HepG2 (cell line): ENCODE measurements at regions not wholly inside any gene's neighbourhood (a gene's known extent, or its start where the extent isn't known, plus 50 kb on each side); places are given as distances from the start of the nearest gene placed in this dataset.

Source experiments
- ATAC-seq: fragments of 200-7000 bp; cut with Tn5 transposase; 3 replicates; pipeline ENCODE4 v1.9.1; 2020; ENCODE audit warnings: mild to moderate bottlenecking, moderate library complexity
- BruUV-seq: library from RNA; stranded (reverse); fragments of 400-500 nt; replicated peaks from 2 replicates; lab custom pipeline; 2021; lab: Mats Ljungman, UMichigan
- CTCF ChIA-PET: fragments of 300-600 bp; formaldehyde crosslinking; extraction: SDS; loops from one replicate; lab custom pipeline; 2021; ENCODE audit warnings: low total read pairs, inconsistent platforms, low intra/inter-chr PET ratio; lab: Yijun Ruan, JAX
- POLR2A ChIA-PET: fragments of 350-600 bp; sonication (Branson Sonifier 250); formaldehyde crosslinking; loops from one replicate; lab custom pipeline; 2020; ENCODE audit warnings: antibody characterized with exemption, inconsistent platforms; lab: Yijun Ruan, JAX
- DNase-seq: peaks from one replicate; pipeline ENCODE4 v3.0.0-alpha.2; 2015; ENCODE audit warnings: low spot score
- FAIRE-seq: peaks from 3 replicates; lab custom pipeline; 2011; peaks lifted over from hg19 to GRCh38; lab: Jason Lieb, UNC
- H2AFZ ChIP-seq: one replicate; pipeline ENCODE4 v1.6.1; 2011; ENCODE audit warnings: low read length, inconsistent platforms
- H3K27ac ChIP-seq: fragments of 300-600 bp; 3 replicates; pipeline ENCODE4 v1.8.0; 2011; ENCODE audit warnings: mixed run types, mild to moderate bottlenecking, mixed read lengths, low read length, inconsistent platforms; ENCODE audit not compliant: insufficient read depth; ENCODE audit errors: extremely low read length
- H3K27me3 ChIP-seq, 2 experiments: fragments of 200-600 bp in 1 of 2; 2 replicates in 1 of 2; 3 replicates in 1 of 2; pipeline versions ENCODE4 v1.6.0 to v1.8.0; 2011; ENCODE audit warnings: low read length in 2 of 2, mild to moderate bottlenecking in 2 of 2, moderate library complexity in 2 of 2, inconsistent platforms in 1 of 2; ENCODE audit not compliant: insufficient read depth in 2 of 2, control insufficient read depth in 1 of 2
- H3K36me3 ChIP-seq, 2 experiments: fragments of 200-600 bp in 1 of 2; replicated peaks in 1 of 2; 2 replicates in 1 of 2; 3 replicates in 1 of 2; pipeline versions ENCODE4 v1.5.1 to v1.8.0; 2011; ENCODE audit warnings: low read length in 2 of 2, inconsistent platforms in 1 of 2; ENCODE audit not compliant: insufficient read depth in 2 of 2, control insufficient read depth in 1 of 2
- H3K4me1 ChIP-seq: 2 replicates; pipeline ENCODE4 v1.5.1; 2012; ENCODE audit warnings: low read length, inconsistent platforms; ENCODE audit not compliant: insufficient read depth
- H3K4me2 ChIP-seq: 2 replicates; pipeline ENCODE4 v1.6.0; 2011; ENCODE audit warnings: low read depth, low read length, inconsistent platforms
- H3K4me3 ChIP-seq, 3 experiments: fragments of 200-600 bp in 1 of 3; sonication (generic), shearing (Covaris generic) in 1 of 3; replicated peaks in 1 of 3; 2 replicates each; pipeline ENCODE4 v1.5.1; 2011 to 2016; ENCODE audit warnings: low read length in 3 of 3, inconsistent platforms in 2 of 3, low read depth in 2 of 3, mild to moderate bottlenecking in 2 of 3, control low read depth in 1 of 3, mixed read lengths in 1 of 3; ENCODE audit not compliant: insufficient read depth in 1 of 3
- H3K79me2 ChIP-seq: one replicate; pipeline ENCODE4 v1.6.1; 2011; ENCODE audit warnings: low read length, inconsistent platforms; ENCODE audit not compliant: insufficient read depth
- H3K9ac ChIP-seq: 2 replicates; pipeline ENCODE4 v1.6.0; 2011; ENCODE audit warnings: mild to moderate bottlenecking, low read depth, low read length, inconsistent platforms; ENCODE audit not compliant: insufficient read depth
- H3K9me3 ChIP-seq: 2 replicates; pipeline ENCODE4 v1.5.1; 2012; ENCODE audit warnings: mild to moderate bottlenecking, low read length
- H4K20me1 ChIP-seq: 2 replicates; pipeline ENCODE4 v1.6.0; 2011; ENCODE audit warnings: inconsistent platforms, mild to moderate bottlenecking, low read length, moderate library complexity; ENCODE audit not compliant: insufficient read depth
- CHD4 ChIP-seq: fragments of 200-600 bp; sonication (generic); IDR thresholded peaks from 2 replicates; pipeline ENCODE4 v1.7.0; 2017; ENCODE audit warnings: mild to moderate bottlenecking, low read length, borderline replicate concordance
- FOXM1 ChIP-seq: sonication (generic); formaldehyde crosslinking; IDR thresholded peaks from 2 replicates; pipeline ENCODE4 v1.5.0; 2020; ENCODE audit warnings: missing genetic modification reagents
- HMG20B ChIP-seq: conservative IDR thresholded peaks from 2 replicates; pipeline ENCODE4 v1.6.1; 2016; ENCODE audit warnings: missing genetic modification reagents, missing compliant biosample characterization
- MAFF ChIP-seq: IDR thresholded peaks from 2 replicates; pipeline ENCODE4 v1.6.1; 2011; ENCODE audit warnings: low read depth, low read length, improper control_type of control experiment
- MAFK ChIP-seq, 2 experiments: IDR thresholded peaks in 1 of 2; conservative IDR thresholded peaks in 1 of 2; 2 replicates each; pipeline ENCODE4 v1.6.1; 2011; ENCODE audit warnings: improper control_type of control experiment in 2 of 2, low read length in 2 of 2
- ZNF629 ChIP-seq: sonication (generic); formaldehyde crosslinking; conservative IDR thresholded peaks from 2 replicates; pipeline ENCODE4 v1.5.0; 2020; ENCODE audit warnings: missing genetic modification reagents
- WGBS: methylation state at CpG from one replicate; pipeline ENCODE4 v1.1.6; 2017; ENCODE audit warnings: low lambda C conversion rate; 5-methylcytosine and 5-hydroxymethylcytosine counted together
- in situ Hi-C: cut with HindIII; loops from 2 replicates; pipeline ENCODE4 v1.10.0; 2017; ENCODE audit warnings: low pct_unique_long_range_greater_than_20kb; ENCODE audit not compliant: extremely low pct_ligation_motif_present
- intact Hi-C: fragments of 100-400 bp; cut with micrococcal nuclease; formaldehyde crosslinking; loops from one replicate; pipeline ENCODE4 v1.10.0; 2022; ENCODE audit not compliant: unreplicated experiment

GRCh38 chr18:54506516-54507261, 84.4 kb upstream of the DYNAP start:
- intact Hi-C loops (no loop called here), in situ Hi-C loops (no loop called here)
- Histone ChIP-seq H3K4me2 (no peak overlapping the region), H3K27me3 (no peaks in the 10 kb centered on the region), H3K4me1 (no peaks in the 10 kb centered on the region), H3K36me3 (no peaks in the 10 kb centered on the region), H4K20me1 (no peaks in the 10 kb centered on the region), H3K79me2 (no peaks in the 10 kb centered on the region), H3K27ac (no peak overlapping the region), H3K4me3 (no peak overlapping the region)
- no peak for DNase-seq
- WGBS, result 27% methylated on average over 2 of the region's 2 CpGs
- ChIA-PET POLR2A (no interaction called here), CTCF (no interaction called here)
- TF ChIP-seq FOXM1 (no peak), CHD4 (no peak), HMG20B (CRISPR knock-in tag) (no peak)
- TF ChIP-seq, all 625 proteins: peak for 0
- Histone ChIP-seq H3K9ac (no peak overlapping the region), H2AFZ (no peak overlapping the region), H3K9me3 (no peaks in the 10 kb centered on the region)
- FAIRE-seq (no peak), ATAC-seq (no peak)
- BruUV-seq, result no TSS peak

- TF ChIP-seq MAFK (conservative IDR thresholded peaks at IDR 0.05 in 1 of 2, IDR thresholded peaks at IDR 0.05 in 1 of 2; ENCODE audit: low read length in 2 of 2), result peak; percentile 62 to 88
- no peak for TF ChIP-seq ZNF629
- peak; percentile 67 for TF ChIP-seq MAFF
- intact Hi-C loops (no loop called here), in situ Hi-C loops (no loop called here)
- ChIA-PET CTCF (no interaction called here), POLR2A (no interaction called here)
- Histone ChIP-seq H3K27ac (no peak overlapping the region), H3K27me3 (no peaks in the 10 kb centered on the region), H3K79me2 (no peaks in the 10 kb centered on the region), H3K4me3 (no peak overlapping the region), H3K4me1 (no peaks in the 10 kb centered on the region), H2AFZ (no peak overlapping the region), H3K9ac (no peak overlapping the region), H3K4me2 (no peak overlapping the region), H3K36me3 (no peaks in the 10 kb centered on the region), H4K20me1 (no peaks in the 10 kb centered on the region), H3K9me3 (no peaks in the 10 kb centered on the region)
- no peak for DNase-seq
- no peak for ATAC-seq
- BruUV-seq, result no TSS peak
- WGBS, result 2% methylated on average over 2 of the region's 2 CpGs
- FAIRE-seq, result no peak
These were observed 81.3 kb upstream of the DYNAP start for GRCh38 chr18:54509793-54510192.
